HG02943 (cell line): ENCODE measurements at regions not wholly inside any gene's neighbourhood (a gene's known extent, or its start where the extent isn't known, plus 50 kb on each side); places are given as distances from the start of the nearest gene placed in this dataset.

Experiments
- ATAC-seq: cut with Tn5 transposase; IDR thresholded peaks from one replicate; pipeline ENCODE4 v1.9.1; 2021; ENCODE audit warnings: mild to moderate bottlenecking, low read depth, moderate library complexity; ENCODE audit not compliant: unreplicated experiment

DNA sequence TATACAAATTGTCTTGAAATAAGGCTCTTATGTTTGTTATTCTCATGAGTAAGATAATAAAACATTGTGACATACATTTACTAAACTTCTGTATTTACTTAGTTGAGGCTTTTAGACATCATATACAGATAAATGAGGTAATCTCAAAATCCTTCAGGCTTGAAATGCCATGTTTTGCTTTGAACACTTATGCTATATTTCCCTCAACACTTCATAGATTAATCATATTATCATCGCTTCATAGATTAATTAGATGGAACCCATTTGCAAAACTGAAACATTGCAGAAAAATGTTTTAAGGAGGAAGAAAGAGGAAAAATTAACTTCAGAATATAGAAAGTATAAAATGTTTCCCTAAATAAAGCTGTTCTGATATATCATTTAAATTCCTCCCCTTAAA lies 165.0 kb upstream of the CNTNAP2 start:
- ATAC-seq, result no peak

DNA sequence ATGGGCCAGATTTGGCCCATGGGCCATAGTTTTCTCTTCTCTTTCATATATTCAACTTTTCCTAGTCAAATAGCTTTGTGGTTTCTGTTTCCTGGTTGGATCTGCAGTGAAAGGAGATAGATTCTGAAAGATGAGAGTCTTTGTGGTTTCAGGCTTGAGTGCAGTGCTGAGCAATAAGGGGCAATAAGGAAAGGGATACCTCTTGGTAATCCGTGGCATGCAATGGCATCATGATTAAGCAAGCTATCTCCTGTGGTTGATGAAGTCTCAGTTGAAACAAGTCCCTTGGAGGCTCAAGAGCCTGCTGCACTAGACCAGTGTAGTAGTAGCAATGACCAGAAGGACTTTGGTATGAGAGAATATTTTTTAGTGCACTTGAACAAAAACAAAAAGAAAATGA lies 187.7 kb upstream of the CNTNAP2 start:
- ATAC-seq, result no peak

DNA sequence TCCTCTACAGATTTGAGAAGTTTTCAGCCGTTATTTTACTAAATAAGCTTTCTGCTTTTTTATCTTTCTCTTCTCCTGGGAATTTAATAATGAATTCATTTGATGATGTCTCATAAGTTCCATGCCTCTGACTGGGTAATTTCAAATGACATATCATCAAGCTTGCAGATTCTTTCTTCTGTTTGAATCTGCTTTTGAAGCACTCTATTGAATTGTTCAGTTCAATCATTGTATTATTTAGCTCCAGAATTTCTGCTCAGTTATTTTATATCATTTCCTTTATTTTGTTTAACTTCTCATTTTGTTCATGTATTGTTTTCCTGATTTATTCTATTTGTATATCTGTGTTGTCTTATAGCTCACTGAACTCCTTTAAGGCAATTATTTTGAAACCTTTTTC lies 196.9 kb upstream of the CNTNAP2 start:
- no peak for ATAC-seq

DNA sequence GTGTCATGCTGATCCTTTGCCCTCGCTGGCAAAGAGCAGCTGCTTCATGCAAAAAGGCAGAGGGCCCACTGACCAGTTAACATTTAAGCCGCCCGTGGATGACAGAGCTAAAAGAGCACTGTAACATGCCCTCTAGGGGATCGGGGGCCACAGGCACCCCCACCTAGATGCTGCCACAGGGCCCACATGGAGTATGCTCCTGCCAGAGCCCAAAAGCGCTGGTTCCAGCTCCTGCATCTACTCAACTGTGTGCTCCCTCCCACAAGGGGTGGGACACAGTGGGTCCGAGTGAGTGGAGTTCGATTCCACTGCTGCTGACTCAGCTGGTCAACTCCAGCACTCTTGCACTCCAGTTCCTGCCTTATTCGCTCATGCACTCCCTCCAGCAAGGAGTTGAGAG lies 199.8 kb upstream of the CNTNAP2 start:
- ATAC-seq, result no peak

DNA sequence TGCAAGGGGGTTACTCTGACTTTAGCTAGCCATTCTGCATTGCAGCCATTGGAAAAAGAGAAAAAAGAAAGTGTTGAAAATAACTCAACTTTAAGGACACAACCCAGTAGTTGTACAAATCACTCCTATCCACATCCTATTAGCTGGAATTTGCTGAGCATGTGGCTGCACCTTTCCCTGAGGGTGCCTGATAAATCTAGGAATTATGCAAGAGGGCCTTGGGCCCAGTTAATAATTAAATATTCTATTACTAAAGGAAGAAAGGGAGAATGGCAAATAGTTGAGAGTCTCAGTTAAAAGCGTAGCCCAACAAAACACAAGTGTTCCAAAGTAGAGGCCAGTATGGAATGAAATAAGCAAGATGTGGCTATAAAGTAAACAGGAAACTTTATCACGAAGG lies 200.9 kb upstream of the CNTNAP2 start:
- no peak for ATAC-seq

DNA sequence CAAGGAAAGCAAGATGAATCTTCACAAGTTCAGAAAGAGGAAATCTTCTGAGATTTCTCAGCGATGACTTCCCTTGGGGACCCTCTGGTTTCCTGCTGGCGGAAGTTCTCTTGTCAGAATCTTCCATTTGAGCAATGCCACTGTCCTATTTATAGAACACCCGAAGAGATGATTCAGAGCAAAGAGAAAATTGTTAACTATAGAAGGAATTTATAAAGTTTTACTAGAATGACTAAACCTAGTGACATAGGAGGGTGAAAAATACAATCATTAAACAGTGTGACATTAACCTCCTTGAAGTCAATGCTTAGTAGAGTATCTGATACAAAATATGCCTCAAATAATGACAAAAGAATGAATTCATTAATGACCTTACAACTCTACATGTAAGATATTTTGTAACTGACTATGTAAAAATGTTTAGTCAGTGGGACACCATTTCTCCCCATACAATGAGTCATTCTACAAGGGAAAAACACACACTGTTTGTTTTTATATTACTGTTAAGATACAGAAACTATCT lies 206.5 kb upstream of the CNTNAP2 start:
- peak; percentile 82 for ATAC-seq

DNA sequence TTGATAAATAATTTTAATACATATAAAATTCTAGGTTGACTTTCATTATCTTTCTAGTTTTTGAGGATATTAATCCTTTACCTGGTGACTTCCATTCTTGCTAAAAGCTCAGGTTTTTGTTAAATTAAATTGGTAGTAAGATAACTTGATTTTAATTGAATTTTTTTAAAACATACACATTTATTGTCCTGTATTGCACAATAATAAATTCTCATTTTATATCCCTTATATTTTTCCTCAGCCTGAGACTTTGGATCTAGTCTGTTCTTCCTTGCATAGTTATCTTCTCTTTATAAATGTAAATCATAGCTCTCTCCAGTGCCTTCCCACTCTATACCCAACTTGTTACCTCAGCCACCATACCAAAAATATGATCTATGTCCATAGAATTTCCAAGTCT lies 212.9 kb upstream of the CNTNAP2 start:
- ATAC-seq, result no peak

DNA sequence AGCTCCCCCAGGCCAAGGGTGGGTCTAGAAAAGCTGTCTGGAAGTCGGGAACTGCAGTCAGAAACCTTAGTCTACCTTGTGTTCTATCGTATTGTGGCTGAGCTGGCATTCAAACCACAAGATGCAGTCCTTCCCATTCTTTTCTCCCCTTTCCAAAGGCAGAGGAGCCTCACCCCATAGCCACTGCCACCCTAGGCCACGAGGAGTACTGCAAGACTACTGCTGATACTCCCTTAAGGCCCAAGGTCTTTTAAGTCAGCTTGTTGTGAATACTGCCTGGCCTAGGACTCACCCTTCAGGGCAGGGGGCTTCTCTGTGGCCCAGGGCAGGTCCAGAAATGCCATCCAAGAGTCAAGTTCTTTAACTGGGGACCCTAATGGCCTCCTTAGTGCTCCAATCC lies 214.5 kb upstream of the CNTNAP2 start:
- no peak for ATAC-seq

DNA sequence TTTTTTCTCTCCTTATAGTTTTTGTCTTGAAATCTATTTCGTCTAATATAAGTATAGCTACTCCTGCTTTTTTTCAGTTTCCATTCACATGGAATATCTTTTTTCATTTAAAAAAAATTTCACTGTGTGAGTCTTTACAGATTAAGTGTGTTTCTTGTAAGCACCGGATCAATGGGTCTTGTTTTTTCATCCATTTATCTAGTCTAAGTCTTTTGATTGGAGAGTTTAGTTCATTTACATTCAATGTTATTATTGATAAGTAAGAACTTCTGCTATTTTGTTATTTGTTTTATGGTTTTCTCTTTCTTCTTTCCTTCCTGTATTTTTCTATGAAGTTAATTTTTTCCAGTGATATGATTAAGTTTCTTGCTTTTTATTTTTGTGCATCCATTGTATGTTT lies 216.7 kb upstream of the CNTNAP2 start:
- ATAC-seq, result no peak

DNA sequence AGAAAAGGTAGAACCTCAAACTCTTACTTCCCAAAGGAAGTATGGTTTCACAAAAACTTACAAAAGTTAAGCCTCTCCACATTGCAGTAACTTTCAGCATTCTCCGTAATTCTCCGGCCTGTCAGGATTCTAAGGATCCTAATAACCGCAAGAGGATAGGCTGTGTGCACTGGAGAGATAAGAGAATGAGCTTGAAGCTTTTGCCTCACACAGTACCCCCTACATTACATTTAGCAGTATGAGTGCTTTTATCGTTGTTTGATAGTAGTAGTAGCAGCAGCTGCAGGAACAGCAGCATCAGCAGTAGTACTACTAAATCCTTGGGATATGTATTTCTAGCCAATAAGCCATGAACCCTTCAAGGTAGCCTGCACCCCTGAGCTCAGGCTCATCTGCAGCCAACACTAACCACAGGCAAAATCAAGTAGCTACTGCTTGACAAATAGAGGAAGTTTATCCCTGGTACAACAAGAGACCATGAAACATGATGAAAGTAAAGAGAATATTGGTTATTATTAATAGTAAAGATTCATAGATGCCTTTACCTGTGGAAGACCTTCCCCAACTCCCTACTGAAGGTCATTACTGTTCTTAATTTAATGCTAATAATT lies 222.6 kb upstream of the CNTNAP2 start:
- no peak for ATAC-seq

DNA sequence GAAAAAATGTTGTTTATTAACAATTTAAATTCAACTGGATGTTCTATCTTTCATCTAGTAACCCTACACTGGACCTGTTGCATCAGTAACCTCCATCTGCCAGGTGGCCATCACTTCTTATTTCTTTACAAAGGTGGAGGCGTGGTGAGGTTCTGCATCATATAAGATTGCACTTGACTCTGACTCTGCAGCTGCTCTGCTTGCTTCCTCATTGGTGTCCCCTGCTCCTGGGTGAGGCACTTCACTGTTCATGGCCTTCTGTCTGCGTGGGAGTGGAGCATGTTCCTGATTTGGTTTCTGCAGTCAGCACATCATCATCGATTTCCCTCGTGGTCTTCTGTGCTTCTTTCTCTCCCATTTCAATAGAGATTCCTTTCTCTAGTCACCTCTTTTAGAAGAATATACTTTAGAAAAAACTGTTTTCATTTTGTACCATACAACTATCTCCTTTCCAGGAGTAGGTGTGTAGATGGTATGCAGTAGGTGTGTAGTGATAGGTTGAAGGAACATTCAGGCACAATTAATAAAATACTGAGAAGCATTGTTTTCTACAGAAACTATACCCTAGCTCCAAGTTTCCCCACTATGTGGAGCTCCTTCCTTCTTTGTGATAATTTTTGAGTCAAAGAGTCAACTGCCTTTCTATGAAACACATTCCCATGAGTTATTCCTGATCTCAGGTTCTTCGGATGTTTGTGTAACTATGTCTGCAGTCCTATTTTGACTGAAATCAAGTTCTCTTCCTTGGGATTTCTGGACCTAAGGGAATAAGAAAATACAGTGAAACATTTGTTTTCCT lies 231.7 kb upstream of the CNTNAP2 start:
- no peak for ATAC-seq

DNA sequence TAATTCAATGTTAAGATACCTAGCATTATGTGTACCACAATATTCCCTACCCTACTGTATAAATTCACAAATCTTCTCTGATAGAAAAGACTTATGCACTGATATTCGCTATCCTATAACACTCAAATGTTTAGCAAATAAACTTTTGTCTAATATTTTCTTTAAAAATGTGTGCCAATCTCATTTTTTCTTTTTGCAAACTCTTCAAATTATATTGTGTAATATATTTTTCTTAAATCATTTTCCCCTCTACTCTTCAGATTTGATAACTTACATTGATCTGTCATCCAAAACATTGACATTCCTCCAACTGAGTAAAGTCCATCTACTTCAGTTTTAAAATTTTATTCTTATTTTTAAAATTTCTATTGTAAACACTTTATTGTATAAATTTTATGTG lies 240.2 kb upstream of the CNTNAP2 start:
- ATAC-seq, result no peak

DNA sequence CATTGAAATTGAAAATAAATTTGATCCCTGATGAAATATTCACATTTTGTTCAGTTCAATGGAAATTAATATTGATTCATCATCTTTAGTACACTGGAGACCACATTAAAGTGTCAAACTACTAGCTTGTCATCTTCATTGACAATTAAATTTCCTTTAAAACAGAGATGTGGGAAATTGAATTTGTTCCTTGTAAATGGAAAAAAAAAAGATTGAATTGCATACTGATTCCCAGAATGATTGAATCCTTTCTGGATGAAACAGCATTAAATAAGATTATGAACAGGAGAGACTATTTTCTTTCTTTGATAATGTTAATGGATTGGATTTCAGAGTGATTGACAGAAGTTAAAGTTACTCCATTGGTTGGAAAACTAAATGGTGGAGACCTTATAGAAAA lies 241.3 kb upstream of the CNTNAP2 start:
- ATAC-seq, result no peak

DNA sequence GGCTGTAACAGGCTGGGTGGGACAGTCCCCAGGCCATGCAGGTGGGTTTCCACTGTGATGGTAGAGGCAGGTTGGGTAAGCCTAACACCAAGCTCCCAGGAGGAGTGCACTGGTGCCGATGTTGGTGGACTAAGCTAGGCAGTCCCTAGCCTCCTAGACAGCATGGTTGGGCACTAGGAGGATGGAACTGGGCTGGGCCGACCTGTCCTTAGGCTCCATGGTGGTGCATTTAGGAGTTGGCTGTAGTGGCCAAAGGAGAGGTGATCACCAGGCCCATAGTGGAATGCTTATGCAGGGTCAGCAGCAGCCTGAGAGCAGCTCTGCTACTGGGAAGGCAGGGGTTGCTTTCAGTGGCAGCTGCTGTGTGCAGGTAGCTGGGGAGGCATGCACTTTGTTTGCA lies 247.7 kb upstream of the CNTNAP2 start:
- ATAC-seq, result no peak

DNA sequence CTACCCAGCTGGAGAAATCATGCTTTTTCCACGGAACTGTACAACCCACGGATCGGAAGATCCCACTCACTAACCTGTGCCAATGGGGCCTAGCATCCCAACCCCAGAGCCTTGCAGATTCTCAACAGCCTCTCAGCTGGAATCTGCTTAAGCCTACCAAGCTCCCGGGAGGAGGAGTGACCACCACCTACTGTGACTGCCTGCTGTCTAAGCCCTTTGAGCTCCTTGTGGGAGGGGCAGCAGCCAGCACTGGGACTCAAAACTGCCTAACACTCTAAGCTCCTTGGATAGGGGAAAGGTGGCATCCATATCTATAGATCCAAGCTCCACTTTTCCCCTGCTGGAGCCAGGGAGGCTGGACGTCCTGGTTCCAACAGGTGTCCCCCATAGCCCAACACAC lies 254.4 kb upstream of the CNTNAP2 start:
- no peak for ATAC-seq

DNA sequence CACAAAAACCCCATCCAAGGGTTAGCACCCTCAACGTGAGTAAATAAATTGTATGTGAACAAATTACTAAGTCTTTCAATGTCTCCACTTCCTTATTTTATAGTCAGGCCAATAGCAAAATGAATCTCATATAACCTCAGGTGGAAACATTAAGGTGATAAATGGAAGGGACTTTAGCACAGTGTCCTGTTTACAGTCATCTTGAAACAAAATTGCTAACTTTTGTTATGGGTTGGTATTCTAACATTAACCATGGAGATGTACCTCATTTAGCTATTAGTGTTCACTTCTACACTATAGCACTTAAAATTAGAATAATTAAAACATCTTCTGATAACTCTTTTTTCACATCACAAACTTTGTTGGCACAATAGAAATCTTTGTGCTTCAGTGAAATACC lies 255.8 kb upstream of the CNTNAP2 start:
- ATAC-seq, result no peak

DNA sequence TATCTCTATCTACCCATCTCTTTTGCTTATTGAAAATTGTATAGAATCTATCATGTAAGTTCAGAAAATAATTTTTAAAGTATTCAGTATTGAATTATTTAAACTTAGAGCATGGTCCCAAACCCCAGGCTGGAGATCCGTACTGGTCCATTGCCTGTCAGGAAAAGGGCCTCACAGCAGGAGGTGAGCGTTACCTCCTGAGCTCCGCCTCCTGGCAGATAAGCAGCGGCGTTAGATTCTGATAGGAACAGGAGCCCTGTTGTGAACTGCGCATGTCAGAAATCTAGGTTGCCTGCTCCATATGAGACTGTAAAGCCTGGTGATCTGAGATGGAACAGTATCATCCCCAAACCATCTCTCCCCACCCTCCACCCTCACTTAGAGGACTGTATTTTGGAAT lies 266.0 kb upstream of the CNTNAP2 start:
- ATAC-seq, result no peak

DNA sequence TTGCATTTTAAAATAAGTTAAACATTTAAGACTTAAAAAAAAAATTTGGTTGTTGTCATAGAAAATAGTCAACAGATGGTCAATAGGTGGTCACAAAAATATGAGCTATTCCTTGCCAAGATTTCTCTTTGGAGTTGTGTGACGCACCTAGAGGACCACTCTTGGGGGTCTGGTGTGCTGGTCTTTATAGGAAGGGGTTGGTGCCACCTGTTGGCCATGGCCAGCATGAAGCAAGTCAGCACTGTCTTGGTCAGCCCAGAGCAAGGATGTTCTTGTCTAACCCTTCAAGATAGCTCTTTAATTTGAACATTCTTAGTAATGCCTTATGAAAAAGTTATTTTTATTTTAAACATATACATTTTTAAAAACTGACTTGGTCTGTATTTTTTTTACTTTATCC lies 267.9 kb upstream of the CNTNAP2 start:
- no peak for ATAC-seq

DNA sequence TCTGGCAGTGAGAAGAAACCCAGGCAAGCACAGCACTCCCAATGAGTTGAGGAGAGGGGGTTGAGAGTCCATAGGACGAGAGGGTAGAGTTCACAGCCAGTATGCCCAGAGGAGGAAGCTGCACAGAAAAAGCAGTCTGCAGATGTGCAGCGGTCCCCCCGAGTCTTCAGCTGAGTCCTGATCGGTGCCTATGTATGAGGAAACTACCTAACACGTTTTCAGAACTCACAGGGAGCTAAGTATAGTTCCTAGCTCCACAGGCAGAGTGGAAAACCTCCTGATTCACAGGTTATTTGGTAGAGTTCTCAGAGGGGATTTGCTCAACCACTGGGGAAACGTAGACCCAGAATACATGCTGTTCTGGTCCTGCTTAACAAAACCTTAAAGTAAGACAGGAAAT lies 271.3 kb upstream of the CNTNAP2 start:
- ATAC-seq, result no peak

DNA sequence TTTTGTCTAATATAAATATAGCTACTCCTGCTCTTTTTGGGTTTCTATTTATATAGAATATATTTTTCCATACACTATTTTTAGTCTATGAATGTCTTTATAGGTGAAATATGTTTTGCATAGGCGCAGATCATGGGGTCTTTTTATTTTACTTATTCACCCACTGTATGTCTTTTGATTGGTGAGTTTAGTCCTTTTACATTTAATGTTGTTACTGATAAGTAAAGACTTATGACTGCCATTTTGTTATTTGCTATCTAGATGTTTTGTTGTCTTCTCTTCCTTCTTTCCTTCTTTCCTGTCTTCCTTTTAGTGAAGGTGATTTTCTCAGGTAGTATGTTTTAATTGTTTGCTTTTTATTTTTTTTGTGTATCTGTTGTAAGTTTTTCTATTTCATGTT lies 276.8 kb upstream of the CNTNAP2 start:
- no peak for ATAC-seq

DNA sequence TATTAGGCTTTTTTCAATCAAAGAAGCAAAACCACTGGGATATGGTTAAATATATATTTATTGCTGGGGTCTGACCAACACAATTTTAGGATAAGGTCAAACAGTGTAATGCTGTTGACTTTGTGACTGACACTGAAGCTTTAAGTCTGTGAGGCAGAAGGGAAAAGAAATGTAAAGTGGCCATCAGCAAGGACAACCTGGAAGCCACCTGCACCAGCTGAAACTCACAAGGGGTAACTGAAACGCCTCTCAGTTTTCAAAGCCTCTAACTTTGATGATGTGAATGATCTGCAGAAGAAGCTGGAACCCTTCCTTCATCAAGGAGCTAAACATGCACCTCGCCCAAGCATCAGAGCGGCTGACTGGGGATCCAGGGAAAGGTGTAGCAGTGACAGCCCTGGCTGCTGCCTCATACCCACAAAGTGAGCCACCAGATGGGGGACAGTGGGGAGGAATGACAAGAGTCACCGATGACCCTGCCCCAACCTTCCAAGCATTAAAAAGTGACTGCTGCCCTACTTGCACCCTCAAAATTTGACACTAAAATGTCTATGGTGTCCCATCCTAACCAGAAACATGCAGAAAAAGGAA lies 284.9 kb upstream of the CNTNAP2 start:
- ATAC-seq, result no peak

DNA sequence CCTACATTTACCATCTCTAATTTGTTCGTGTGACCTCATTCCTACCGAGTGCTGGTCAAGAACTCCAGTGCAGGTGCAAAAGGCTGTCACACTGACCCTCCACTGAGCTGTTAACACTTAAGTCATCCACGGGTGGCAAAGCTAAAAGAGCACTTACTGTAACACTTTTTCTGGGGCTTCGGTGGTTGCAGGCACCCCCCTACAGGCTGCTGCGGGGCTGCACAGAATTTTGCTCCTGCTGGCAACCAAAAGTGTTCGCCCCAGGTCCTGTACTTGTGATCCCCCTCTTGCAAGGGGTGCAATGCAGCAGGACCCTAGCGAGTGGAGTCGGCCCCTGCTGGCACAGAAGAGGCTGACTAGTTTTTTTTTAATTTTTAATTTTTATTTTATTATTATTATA lies 298.9 kb upstream of the CNTNAP2 start:
- ATAC-seq, result no peak
